Thyroid gland (tissue), 4 donors: ENCODE measurements at regions not wholly inside any gene's neighbourhood (a gene's known extent, or its start where the extent isn't known, plus 50 kb on each side); places are given as distances from the start of the nearest gene placed in this dataset.

Source experiments
- POLR2A ChIP-seq, 2 donors: fragments of 450-650 bp; IDR thresholded peaks; one replicate each; pipeline ENCODE4 v1.6.1; 2017; ENCODE audit warnings: antibody characterized with exemption in 2 of 2, mild to moderate bottlenecking in 2 of 2, moderate library complexity in 1 of 2
- TF ChIP-seq, protein P1 (sequence below), 6 experiments: fragments of 200-600 bp in 3 of 6; fragments of 450-650 bp in 3 of 6; sonication (generic) in 3 of 6; IDR thresholded peaks; one replicate each; pipeline ENCODE4 v1.5.1; 2016 to 2019; ENCODE audit warnings: antibody characterized with exemption in 6 of 6, mild to moderate bottlenecking in 2 of 6, inconsistent platforms in 1 of 6, moderate library complexity in 1 of 6

- TF ChIP-seq, protein P1, sequence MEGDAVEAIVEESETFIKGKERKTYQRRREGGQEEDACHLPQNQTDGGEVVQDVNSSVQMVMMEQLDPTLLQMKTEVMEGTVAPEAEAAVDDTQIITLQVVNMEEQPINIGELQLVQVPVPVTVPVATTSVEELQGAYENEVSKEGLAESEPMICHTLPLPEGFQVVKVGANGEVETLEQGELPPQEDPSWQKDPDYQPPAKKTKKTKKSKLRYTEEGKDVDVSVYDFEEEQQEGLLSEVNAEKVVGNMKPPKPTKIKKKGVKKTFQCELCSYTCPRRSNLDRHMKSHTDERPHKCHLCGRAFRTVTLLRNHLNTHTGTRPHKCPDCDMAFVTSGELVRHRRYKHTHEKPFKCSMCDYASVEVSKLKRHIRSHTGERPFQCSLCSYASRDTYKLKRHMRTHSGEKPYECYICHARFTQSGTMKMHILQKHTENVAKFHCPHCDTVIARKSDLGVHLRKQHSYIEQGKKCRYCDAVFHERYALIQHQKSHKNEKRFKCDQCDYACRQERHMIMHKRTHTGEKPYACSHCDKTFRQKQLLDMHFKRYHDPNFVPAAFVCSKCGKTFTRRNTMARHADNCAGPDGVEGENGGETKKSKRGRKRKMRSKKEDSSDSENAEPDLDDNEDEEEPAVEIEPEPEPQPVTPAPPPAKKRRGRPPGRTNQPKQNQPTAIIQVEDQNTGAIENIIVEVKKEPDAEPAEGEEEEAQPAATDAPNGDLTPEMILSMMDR (IDR thresholded peaks at IDR 0.05) = no peak
- no peak for TF ChIP-seq POLR2A (IDR thresholded peaks at IDR 0.05)
Observed at GRCh38 chr2:105577762-105578161, 166.9 kb upstream of the NCK2 start.
